HepG2 (cell line): ENCODE measurements at regions not wholly inside any gene's neighbourhood (a gene's known extent, or its start where the extent isn't known, plus 50 kb on each side); places are given as distances from the start of the nearest gene placed in this dataset.

Experiments
- ATAC-seq: fragments of 200-7000 bp; cut with Tn5 transposase; 3 replicates; pipeline ENCODE4 v1.9.1; 2020; ENCODE audit warnings: mild to moderate bottlenecking, moderate library complexity
- BruUV-seq: library from RNA; stranded (reverse); fragments of 400-500 nt; replicated peaks from 2 replicates; lab custom pipeline; 2021; lab: Mats Ljungman, UMichigan
- CTCF ChIA-PET: fragments of 300-600 bp; formaldehyde crosslinking; extraction: SDS; loops from one replicate; lab custom pipeline; 2021; ENCODE audit warnings: low total read pairs, inconsistent platforms, low intra/inter-chr PET ratio; lab: Yijun Ruan, JAX
- POLR2A ChIA-PET: fragments of 350-600 bp; sonication (Branson Sonifier 250); formaldehyde crosslinking; loops from one replicate; lab custom pipeline; 2020; ENCODE audit warnings: antibody characterized with exemption, inconsistent platforms; lab: Yijun Ruan, JAX
- DNase-seq: peaks from one replicate; pipeline ENCODE4 v3.0.0-alpha.2; 2015; ENCODE audit warnings: low spot score
- FAIRE-seq: peaks from 3 replicates; lab custom pipeline; 2011; peaks lifted over from hg19 to GRCh38; lab: Jason Lieb, UNC
- H2AFZ ChIP-seq: one replicate; pipeline ENCODE4 v1.6.1; 2011; ENCODE audit warnings: low read length, inconsistent platforms
- H3K27ac ChIP-seq: fragments of 300-600 bp; 3 replicates; pipeline ENCODE4 v1.8.0; 2011; ENCODE audit warnings: mixed run types, mild to moderate bottlenecking, mixed read lengths, low read length, inconsistent platforms; ENCODE audit not compliant: insufficient read depth; ENCODE audit errors: extremely low read length
- H3K27me3 ChIP-seq, 2 experiments: fragments of 200-600 bp in 1 of 2; 2 replicates in 1 of 2; 3 replicates in 1 of 2; pipeline versions ENCODE4 v1.6.0 to v1.8.0; 2011; ENCODE audit warnings: low read length in 2 of 2, mild to moderate bottlenecking in 2 of 2, moderate library complexity in 2 of 2, inconsistent platforms in 1 of 2; ENCODE audit not compliant: insufficient read depth in 2 of 2, control insufficient read depth in 1 of 2
- H3K36me3 ChIP-seq, 2 experiments: fragments of 200-600 bp in 1 of 2; replicated peaks in 1 of 2; 2 replicates in 1 of 2; 3 replicates in 1 of 2; pipeline versions ENCODE4 v1.5.1 to v1.8.0; 2011; ENCODE audit warnings: low read length in 2 of 2, inconsistent platforms in 1 of 2; ENCODE audit not compliant: insufficient read depth in 2 of 2, control insufficient read depth in 1 of 2
- H3K4me1 ChIP-seq: 2 replicates; pipeline ENCODE4 v1.5.1; 2012; ENCODE audit warnings: low read length, inconsistent platforms; ENCODE audit not compliant: insufficient read depth
- H3K4me2 ChIP-seq: 2 replicates; pipeline ENCODE4 v1.6.0; 2011; ENCODE audit warnings: low read depth, low read length, inconsistent platforms
- H3K4me3 ChIP-seq, 3 experiments: fragments of 200-600 bp in 1 of 3; sonication (generic), shearing (Covaris generic) in 1 of 3; replicated peaks in 1 of 3; 2 replicates each; pipeline ENCODE4 v1.5.1; 2011 to 2016; ENCODE audit warnings: low read length in 3 of 3, inconsistent platforms in 2 of 3, low read depth in 2 of 3, mild to moderate bottlenecking in 2 of 3, control low read depth in 1 of 3, mixed read lengths in 1 of 3; ENCODE audit not compliant: insufficient read depth in 1 of 3
- H3K79me2 ChIP-seq: one replicate; pipeline ENCODE4 v1.6.1; 2011; ENCODE audit warnings: low read length, inconsistent platforms; ENCODE audit not compliant: insufficient read depth
- H3K9ac ChIP-seq: 2 replicates; pipeline ENCODE4 v1.6.0; 2011; ENCODE audit warnings: mild to moderate bottlenecking, low read depth, low read length, inconsistent platforms; ENCODE audit not compliant: insufficient read depth
- H3K9me3 ChIP-seq: 2 replicates; pipeline ENCODE4 v1.5.1; 2012; ENCODE audit warnings: mild to moderate bottlenecking, low read length
- H4K20me1 ChIP-seq: 2 replicates; pipeline ENCODE4 v1.6.0; 2011; ENCODE audit warnings: inconsistent platforms, mild to moderate bottlenecking, low read length, moderate library complexity; ENCODE audit not compliant: insufficient read depth
- ATM ChIP-seq: fragments of 450-650 bp; IDR thresholded peaks from 2 replicates; pipeline ENCODE4 v1.7.1; 2017; ENCODE audit warnings: mild to moderate bottlenecking, borderline replicate concordance
- FOXM1 ChIP-seq: sonication (generic); formaldehyde crosslinking; IDR thresholded peaks from 2 replicates; pipeline ENCODE4 v1.5.0; 2020; ENCODE audit warnings: missing genetic modification reagents
- GLI4 ChIP-seq: sonication (generic); formaldehyde crosslinking; IDR thresholded peaks from 2 replicates; pipeline ENCODE4 v1.5.1; 2020; ENCODE audit warnings: missing genetic modification reagents, mild to moderate bottlenecking, moderate library complexity, borderline replicate concordance
- GTF2F1 ChIP-seq: fragments of 150-350 bp; IDR thresholded peaks from 2 replicates; pipeline ENCODE4 v1.6.1; 2014; ENCODE audit warnings: low read length
- SPEN ChIP-seq: sonication (generic); formaldehyde crosslinking; IDR thresholded peaks from 2 replicates; pipeline ENCODE4 v1.5.1; 2020; ENCODE audit warnings: low read depth, mild to moderate bottlenecking, missing genetic modification reagents
- TBL1XR1 ChIP-seq: fragments of 150-350 bp; IDR thresholded peaks from 2 replicates; pipeline ENCODE4 v1.6.1; 2014; ENCODE audit warnings: borderline replicate concordance, low read length; ENCODE audit not compliant: partially characterized antibody
- TEAD2 ChIP-seq: sonication (generic); formaldehyde crosslinking; IDR thresholded peaks from 2 replicates; pipeline ENCODE4 v1.9.0; 2021; ENCODE audit warnings: missing genetic modification reagents
- YEATS2 ChIP-seq: sonication (generic); formaldehyde crosslinking; IDR thresholded peaks from 2 replicates; pipeline ENCODE4 v1.4.0; 2020; ENCODE audit warnings: missing genetic modification reagents, borderline replicate concordance
- ZNF205 ChIP-seq: IDR thresholded peaks from 2 replicates; pipeline ENCODE4 v1.6.1; 2018; ENCODE audit warnings: missing biosample characterization, missing genetic modification reagents
- ZNF282 ChIP-seq: fragments of 450-650 bp; IDR thresholded peaks from 2 replicates; pipeline ENCODE4 v1.6.1; 2018; ENCODE audit not compliant: partially characterized antibody
- ZNF503 ChIP-seq: sonication (generic); formaldehyde crosslinking; IDR thresholded peaks from 2 replicates; pipeline ENCODE4 v1.4.0; 2020; ENCODE audit warnings: missing genetic modification reagents
- ZNF556 ChIP-seq: sonication (generic); formaldehyde crosslinking; IDR thresholded peaks from 2 replicates; pipeline ENCODE4 v1.4.0; 2020; ENCODE audit warnings: mild to moderate bottlenecking, missing genetic modification reagents, borderline replicate concordance
- ZNF558 ChIP-seq: sonication (generic); formaldehyde crosslinking; IDR thresholded peaks from 2 replicates; pipeline ENCODE4 v1.9.0; 2022; ENCODE audit warnings: mild to moderate bottlenecking, missing genetic modification reagents, borderline replicate concordance
- ZNF597 ChIP-seq: sonication (generic); formaldehyde crosslinking; IDR thresholded peaks from 2 replicates; pipeline ENCODE4 v1.5.0; 2020; ENCODE audit warnings: missing genetic modification reagents
- ZNF678 ChIP-seq: sonication (generic); formaldehyde crosslinking; IDR thresholded peaks from 2 replicates; pipeline ENCODE4 v1.4.0; 2020; ENCODE audit warnings: mild to moderate bottlenecking, missing genetic modification reagents
- ZNF703 ChIP-seq: sonication (generic); formaldehyde crosslinking; IDR thresholded peaks from 2 replicates; pipeline ENCODE4 v1.5.1; 2020; ENCODE audit warnings: missing genetic modification reagents, mild to moderate bottlenecking, moderate library complexity, borderline replicate concordance
- ZNF724P ChIP-seq: sonication (generic); formaldehyde crosslinking; IDR thresholded peaks from 2 replicates; pipeline ENCODE4 v1.8.0; 2022; ENCODE audit warnings: missing genetic modification reagents, borderline replicate concordance
- ZSCAN20 ChIP-seq: sonication (generic); formaldehyde crosslinking; IDR thresholded peaks from 2 replicates; pipeline ENCODE4 v1.4.0; 2020; ENCODE audit warnings: missing genetic modification reagents, mild to moderate bottlenecking, borderline replicate concordance
- WGBS: methylation state at CpG from one replicate; pipeline ENCODE4 v1.1.6; 2017; ENCODE audit warnings: low lambda C conversion rate; 5-methylcytosine and 5-hydroxymethylcytosine counted together
- in situ Hi-C: cut with HindIII; loops from 2 replicates; pipeline ENCODE4 v1.10.0; 2017; ENCODE audit warnings: low pct_unique_long_range_greater_than_20kb; ENCODE audit not compliant: extremely low pct_ligation_motif_present
- intact Hi-C: fragments of 100-400 bp; cut with micrococcal nuclease; formaldehyde crosslinking; loops from one replicate; pipeline ENCODE4 v1.10.0; 2022; ENCODE audit not compliant: unreplicated experiment

- Histone ChIP-seq H3K4me1 (no peaks in the 10 kb centered on the region), H4K20me1 (no peaks in the 10 kb centered on the region), H3K27ac (no peak overlapping the region), H3K79me2 (no peaks in the 10 kb centered on the region), H3K4me3 (no peak overlapping the region)
- CTCF ChIA-PET: no interaction called here
- DNase-seq (no peak), FAIRE-seq (no peak), ATAC-seq (no peak)
- 32% methylated on average over 1 of the region's 1 CpG for WGBS
- no peak for TF ChIP-seq ZNF558 (CRISPR knock-in tag)
- TF ChIP-seq, all 625 proteins: peak for 0
- in situ Hi-C loops: no loop called here
- Histone ChIP-seq H3K9ac (no peak overlapping the region), H3K27me3 (no peaks in the 10 kb centered on the region), H3K9me3 (no peaks in the 10 kb centered on the region), H3K36me3 (no peaks in the 10 kb centered on the region), H2AFZ (no peak overlapping the region), H3K4me2 (no peak overlapping the region)
- POLR2A ChIA-PET: no interaction called here
- intact Hi-C loops: no loop called here
- no TSS peak for BruUV-seq
Measured at GRCh38 chr3:106212665-106213222, 343.9 kb upstream of the CBLB start.

GRCh38 chr3:106213954-106214353, 345.1 kb upstream of the CBLB start:
- no peaks in the 10 kb centered on the region for H4K20me1 ChIP-seq
- intact Hi-C loops (no loop called here), in situ Hi-C loops (no loop called here)
- no peak overlapping the region for H3K4me2 ChIP-seq
- ATAC-seq (no peak), FAIRE-seq (no peak), DNase-seq (no peak)
- no peaks in the 10 kb centered on the region for H3K4me1 ChIP-seq
- no peaks in the 10 kb centered on the region for H3K9me3 ChIP-seq
- no peaks in the 10 kb centered on the region for H3K36me3 ChIP-seq
- no peaks in the 10 kb centered on the region for H3K27me3 ChIP-seq
- CTCF ChIA-PET: no interaction called here
- H3K27ac ChIP-seq: no peak overlapping the region
- no peak overlapping the region for H3K4me3 ChIP-seq
- POLR2A ChIA-PET: no interaction called here
- BruUV-seq: no TSS peak
- no peaks in the 10 kb centered on the region for H3K79me2 ChIP-seq
- H3K9ac ChIP-seq: no peak overlapping the region
- no peak overlapping the region for H2AFZ ChIP-seq
- WGBS: 15% methylated on average over 4 of the region's 4 CpGs
- TF ChIP-seq ZNF597 (CRISPR knock-in tag) (no peak), ZNF724P (no peak), ZNF678 (CRISPR knock-in tag) (no peak), ZNF503 (CRISPR knock-in tag) (no peak), YEATS2 (no peak), ZNF282 (no peak), GTF2F1 (no peak), TEAD2 (CRISPR knock-in tag) (no peak), ZSCAN20 (CRISPR knock-in tag) (no peak), TBL1XR1 (no peak), ATM (no peak), ZNF556 (CRISPR knock-in tag) (no peak), SPEN (CRISPR knock-in tag) (no peak), ZNF703 (CRISPR knock-in tag) (no peak), FOXM1 (no peak), ZNF205 (no peak), GLI4 (no peak)
